ENCODE measurements at regions not wholly inside any gene's neighbourhood (a gene's known extent, or its start where the extent isn't known, plus 50 kb on each side); places are given as distances from the start of the nearest gene placed in this dataset.

DNA sequence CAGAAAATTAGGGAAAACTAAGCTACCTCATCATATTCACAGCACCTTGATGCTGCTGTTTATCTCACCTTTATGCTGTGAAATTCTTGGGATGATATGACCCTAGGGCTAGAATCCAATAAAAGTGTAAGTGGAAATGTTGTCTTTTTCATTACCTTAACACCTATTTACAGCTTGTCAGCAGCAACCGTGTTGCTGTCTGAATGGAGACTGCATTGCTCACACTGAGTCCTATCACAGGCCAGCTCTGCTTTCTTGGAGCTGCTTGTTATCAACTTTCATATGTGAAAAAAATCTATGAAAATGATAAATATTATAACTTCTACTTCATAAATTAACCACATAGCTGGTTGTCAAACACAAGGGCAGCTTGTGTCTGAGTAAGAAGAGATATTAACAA lies 789.5 kb downstream of the TECRL start:
- no peak for DNase-seq (ENCODE audit: low read depth)

DNA sequence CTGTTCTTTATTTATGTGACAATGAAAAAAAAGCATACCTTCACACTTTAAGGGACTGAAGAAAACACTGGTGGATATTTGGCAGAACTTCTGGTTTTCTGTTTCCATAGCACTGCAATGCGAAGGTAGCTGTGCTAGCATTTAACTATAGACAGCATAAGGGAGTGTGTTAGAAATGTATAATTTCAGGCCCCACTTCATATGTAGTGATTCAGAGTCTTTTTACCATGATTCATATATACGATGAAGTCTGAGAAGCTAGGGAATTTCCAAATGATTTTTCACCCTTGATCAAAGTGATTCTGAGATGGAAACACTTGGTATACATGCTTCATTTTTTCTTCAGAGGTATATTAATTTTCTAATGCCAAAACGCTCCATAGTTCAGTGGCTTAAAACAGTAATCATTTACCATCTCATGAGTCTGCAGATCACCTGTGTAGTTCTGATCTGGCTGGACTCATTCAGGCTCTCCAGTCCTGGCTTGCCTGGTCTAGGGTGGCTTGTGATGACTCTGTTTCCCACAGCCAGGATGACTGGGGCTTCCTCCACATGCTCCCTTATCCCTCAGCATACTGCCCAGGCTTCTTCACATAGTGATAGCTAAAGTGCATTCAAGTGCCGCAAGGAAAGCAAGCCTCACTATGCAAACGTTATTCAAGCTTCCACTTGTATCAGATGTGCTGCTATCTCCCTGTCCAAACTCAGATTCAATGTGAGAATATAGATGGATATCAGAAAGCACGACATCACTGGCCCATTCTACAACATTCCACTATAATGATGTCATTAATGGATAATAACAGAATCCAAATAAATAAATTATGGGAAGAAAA lies 790.1 kb downstream of the TECRL start:
- DNase-seq (ENCODE audit: low read depth), result no peak

DNA sequence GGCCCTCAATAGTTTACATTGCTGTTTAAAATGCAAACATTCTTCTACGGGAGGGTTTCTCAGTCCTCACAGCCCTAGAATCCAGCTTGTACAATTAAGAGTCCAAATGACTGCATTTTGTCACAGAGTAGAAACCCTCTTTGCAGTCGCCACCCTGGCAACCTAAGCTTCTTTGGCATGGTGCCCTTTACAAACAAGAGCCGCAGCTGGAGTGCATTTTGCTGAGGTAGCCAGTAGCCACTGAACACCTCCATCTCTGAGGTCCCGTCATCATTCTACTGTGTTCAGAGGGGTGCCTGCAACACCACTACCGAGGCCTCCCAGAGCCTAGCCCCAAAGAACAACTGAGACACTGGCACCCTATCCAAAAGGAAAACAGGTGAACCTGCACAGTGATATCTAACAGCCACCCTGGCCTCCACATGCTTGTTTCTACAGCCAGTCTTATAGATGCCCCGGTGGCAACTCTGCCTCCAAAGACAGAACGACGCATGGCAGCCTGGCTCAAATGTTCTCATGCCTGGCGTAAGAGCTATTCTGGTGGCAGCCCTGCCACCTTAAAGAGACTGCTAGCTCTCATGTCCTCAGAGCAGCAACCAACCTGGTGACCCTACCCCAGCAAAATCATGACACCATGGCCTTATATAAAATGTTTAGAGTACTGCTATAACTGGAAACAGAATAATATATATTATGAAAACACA lies 801.9 kb downstream of the TECRL start:
- no peak for DNase-seq (ENCODE audit: low read depth)

DNA sequence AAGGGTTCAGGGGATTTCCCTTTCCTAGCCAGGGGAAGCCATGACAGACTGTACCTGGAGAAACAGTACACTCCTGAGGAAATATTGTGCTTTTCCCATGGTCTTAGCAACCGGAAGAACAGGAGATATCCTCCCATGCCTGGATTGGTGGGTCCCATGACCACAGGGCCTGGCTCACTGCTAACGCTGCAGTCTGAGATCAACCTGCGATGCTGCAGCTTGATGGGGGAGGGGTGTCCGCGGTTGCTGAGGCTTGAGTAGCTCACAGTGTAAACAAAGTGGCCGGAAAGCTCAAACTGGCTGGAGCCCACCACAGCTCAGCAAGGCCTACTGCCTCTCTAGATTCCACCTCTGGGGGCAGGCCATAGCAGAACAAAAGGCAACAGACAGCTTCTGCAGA lies 819.5 kb downstream of the TECRL start:
- no peak for DNase-seq (ENCODE audit: low read depth)

DNA sequence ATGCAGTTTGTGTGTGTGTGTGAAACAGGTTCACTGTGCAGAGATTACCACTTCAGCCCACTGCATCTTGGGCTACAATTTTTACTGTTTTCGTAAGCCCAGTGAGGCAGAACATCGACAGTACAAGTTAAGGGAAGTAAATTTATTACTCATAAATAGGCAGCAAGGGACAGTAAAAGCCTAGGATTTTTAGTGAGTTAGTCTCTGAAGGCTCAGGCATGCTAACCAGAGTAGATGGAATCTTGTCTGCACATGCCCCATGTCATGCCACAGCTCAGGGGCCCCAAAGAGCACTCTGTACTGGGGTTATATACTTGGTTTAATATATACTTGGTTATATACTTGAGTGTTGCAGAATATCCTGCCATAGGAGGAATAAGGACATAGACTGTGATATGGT lies 825.7 kb downstream of the TECRL start:
- no peak for DNase-seq (ENCODE audit: low read depth)

DNA sequence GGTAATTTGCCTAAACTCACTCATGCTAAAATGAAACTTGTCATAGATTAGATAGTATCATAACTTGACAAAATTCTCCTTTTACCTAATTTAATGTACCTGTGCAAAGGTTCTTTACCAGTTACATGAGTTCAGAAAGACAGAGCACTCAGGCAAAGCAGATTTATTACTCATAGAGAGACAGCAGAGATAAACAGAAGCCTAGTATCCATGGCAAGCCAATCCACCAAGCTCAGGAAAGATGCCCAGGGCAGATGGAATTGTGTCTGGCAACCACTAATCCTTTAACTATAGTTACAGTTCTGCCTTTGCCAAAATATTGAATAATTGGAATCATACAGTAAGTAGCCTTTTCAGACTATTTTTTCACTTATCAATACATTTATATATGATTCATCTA lies 826.2 kb downstream of the TECRL start:
- no peak for DNase-seq (ENCODE audit: low read depth)

DNA sequence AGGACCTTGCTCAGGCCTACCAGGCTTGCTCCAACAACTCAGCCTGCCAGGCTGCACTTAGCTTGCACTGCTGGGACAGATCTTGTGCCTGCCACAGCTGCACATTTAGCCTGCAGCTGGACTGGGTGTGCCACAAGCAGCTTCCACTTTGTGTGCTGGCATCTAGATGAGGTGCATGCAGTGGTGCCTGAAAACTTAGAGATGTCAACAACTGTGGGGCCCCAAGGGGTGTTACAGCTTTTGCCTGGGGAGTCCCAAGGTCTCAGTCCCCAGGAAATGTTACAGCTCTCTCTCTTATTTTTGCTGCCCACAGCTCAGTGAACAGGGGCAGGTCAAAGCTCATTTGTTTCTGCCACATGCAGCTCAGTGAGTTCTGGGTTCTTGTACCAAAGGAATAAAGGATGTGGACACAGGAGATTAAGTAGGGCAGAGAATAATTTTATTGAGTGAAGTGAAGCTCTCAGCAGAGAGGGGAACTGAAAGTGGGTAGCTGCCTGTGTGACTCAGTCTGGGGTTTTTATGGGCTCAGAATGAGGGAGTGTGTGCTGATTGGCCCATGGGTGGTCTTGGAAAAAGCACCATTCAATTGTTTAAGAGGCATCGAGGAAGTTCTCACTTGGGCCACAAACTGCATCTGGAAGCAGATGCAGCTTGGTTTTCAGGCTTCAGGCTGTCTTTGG lies 828.3 kb downstream of the TECRL start:
- no peak for DNase-seq (ENCODE audit: low read depth)

DNA sequence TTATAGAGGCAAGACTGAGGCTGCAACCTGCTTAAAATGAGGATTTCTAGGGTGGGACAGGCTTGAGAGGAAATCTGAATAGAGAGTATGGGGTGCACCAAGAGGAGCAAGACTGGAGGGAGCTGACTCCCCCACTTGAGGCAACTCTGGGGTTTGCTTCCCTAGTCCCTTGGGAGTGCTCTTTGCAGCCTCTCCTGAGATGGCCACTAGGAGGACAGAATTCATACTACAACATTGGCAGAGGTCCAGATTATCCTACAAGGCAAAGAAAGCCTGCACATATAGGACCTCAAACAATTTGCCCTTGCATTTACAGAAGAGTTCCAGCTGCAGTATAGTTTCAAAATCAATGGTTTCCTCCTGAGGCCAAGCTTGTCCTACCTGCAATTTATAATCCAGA lies 830.9 kb downstream of the TECRL start:
- DNase-seq (ENCODE audit: low read depth), result no peak

DNA sequence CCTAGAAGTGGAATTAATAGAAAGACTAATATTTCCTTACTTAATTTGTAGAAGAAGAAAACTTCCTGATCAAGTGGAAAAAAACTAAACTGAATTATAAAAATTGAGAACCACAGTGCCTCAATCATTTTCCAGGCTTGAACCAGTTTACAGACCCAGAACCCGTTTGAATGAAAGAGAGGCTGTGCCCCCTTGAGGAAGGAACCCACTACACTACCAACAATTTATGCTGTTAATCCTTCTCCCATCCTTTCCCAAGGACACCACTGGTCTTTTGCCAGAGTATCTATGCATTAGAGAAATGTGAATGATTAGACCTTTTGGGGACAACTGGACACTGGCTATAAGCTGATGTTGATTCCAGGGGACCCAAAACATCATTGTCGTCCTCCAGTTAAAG lies 842.6 kb downstream of the TECRL start:
- no peak for DNase-seq (ENCODE audit: low read depth)

DNA sequence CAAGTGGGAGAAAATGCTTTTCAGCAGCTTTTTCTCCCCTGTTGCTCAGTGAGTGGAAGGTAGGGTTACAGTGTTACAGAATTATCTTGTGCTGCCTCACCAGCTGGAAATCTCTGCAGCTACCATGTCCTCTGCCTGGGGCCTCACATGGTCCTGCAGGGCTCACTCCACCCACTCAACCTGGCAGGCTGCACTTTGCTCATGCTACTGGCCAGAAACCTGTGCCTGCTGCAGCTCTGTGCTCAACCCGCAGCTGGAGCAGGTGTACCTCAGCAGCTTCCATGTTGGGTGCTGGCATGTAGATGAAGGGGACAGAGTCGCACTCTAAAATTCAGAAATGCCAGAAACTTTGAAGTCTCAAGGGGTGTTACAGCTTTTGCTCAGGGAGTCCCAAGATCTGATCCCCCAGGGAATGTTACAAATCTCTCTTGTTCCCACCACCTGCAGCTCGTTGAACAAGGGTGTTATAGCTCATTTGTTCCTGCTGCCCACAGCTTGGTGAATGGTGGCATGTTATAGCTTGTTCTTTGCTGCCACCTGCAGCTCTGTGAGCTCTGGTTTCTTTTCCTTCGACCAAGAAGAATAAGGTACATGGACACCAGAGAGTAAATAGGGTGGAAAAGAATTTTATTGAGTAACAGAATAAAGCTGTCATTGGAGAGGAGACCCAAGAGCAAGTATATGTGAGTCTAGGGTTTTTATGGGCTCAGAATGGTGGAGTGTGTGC lies 845.8 kb downstream of the TECRL start:
- no peak for DNase-seq (ENCODE audit: low read depth)

DNA sequence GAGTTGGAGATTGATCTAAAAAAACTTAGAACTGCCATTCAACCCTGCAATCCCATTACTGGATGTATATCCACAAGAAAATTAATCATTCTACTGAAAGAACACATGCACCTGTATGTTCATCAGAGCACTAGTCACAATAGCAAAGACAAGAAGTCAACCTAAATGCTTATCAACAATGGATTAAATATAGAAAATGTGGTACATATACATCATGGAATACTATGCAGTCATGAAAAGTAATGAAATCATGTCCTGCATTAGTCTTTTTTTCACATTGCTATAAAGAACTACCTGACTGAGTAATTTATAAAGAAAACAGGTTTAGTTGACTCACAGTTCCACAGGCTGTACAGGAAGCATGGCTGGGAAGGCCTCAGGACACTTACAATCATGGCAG lies 850.5 kb downstream of the TECRL start:
- no peak for DNase-seq (ENCODE audit: low read depth)

DNA sequence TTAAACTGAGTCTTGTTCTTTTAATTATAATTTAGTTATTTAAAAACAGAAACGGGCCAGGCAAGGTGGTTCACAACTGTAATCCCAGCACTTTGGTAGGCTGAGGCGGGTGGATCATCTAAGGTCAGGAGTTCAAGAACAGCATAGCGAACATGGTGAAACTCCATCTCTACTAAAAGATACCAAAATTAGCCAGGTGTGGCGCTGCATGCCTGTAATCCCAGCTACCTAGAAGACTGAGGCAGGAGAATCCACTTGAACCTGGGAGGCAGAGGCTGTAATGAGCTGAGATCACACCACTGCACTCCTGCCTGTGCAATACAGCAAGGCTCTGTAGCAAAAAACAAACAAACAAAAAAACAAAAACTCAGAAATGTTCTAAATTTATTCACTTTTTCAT lies 852.9 kb downstream of the TECRL start:
- DNase-seq (ENCODE audit: low read depth), result no peak

DNA sequence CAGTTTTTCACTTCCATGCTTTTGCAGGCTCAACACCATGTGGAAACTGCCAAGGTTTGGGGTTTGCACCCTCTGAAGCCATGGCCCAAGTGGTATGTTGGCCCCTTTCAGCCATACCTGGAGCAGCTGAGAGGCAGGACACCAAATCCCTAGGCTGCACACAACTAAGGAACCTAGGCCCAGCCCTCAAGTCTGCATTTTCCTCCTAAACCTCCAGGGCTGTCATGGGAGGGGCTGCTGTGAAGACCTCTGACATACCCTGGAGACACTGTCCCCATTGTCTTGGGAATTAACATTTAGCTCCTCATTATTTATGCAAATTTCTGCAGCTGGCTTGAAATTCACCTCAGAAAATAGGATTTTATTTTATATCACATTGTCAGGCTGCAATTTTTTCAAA lies 856.1 kb downstream of the TECRL start:
- DNase-seq (ENCODE audit: low read depth), result no peak

DNA sequence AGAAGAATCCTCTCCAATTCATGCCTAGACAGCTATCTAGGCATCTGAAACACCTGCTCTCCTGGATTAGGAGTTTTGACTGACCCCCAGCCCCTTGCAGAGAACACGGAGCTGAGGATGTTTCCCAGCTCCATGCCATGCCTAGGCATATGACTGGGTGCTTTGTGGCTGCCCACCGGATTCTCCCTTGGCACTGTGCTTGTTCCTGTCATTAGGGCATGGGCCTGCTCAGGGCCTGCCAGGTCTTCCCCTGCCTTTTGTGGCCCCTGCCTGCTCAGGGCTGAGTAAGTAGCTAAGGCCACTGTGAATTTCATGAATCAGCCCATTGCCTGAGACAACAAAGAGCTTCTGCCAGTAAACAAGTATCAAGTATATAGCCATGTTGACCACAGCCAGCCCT lies 867.4 kb downstream of the TECRL start:
- no peak for DNase-seq (ENCODE audit: low read depth)

DNA sequence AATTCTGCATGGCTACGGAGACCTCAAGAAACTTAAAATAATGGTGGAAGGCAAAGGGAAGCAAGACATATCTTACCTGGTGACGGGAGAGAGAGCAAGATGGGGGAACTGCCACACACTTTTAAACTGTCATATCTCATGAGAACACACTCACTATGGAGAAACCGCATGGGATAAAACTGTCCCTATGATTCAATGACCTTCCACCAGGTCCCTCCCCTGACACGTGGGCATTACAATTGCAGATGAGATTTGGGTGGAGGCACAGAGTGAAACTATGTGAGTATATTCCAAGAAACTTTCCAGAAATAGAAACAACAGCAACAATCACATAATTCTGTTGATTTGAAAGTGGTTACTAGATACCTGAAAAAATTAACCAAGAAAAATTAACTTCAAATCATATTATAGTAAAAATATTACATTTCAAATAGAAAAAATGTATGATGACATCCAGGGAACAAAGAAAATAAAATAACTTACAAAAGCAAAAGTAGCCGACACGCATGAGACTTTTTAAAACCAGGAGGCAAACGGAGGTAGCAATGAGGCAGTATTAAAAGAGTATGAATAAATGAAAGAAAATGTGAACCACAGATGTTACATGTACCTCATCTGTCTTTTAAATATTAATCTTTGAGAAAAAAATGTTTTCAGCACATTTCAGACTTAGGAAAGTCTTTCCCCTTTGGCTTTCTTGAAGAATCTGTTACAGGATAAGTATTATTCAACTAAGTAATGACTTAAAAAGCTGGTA lies 879.5 kb downstream of the TECRL start:
- DNase-seq (ENCODE audit: low read depth), result no peak

DNA sequence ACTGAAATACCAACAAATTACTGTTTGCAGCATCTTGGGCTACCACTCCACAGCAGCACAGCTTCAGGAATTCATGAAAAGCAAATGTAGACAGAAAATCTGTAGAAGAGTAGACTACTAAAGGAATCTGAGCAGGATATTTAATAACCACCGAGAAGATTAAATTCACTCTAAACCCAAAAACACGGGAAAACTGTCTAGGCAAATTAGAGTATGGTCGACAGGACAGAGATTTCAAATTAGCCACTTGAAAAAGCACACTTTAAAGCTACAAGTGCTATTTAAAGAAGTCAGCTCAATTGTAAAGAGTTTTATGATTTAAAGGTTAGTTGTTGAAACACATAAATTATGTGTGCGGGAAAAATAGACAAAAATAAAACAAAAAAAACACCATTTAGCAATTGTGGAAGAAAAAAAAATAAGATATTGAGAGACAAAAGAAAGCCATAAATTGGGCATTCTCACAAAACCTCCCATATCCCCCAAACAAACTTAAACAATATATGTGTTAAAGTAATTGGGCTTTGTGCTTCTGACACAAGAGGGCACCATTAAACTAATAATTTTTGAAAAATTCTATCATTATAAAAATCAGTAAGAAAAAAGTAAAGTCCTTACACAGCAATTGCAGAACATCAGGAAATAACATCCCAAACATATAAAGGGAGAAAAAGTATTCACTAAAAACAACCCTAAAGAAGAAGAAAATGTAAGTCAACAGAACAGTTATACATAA lies 880.8 kb downstream of the TECRL start:
- DNase-seq (ENCODE audit: low read depth), result no peak

DNA sequence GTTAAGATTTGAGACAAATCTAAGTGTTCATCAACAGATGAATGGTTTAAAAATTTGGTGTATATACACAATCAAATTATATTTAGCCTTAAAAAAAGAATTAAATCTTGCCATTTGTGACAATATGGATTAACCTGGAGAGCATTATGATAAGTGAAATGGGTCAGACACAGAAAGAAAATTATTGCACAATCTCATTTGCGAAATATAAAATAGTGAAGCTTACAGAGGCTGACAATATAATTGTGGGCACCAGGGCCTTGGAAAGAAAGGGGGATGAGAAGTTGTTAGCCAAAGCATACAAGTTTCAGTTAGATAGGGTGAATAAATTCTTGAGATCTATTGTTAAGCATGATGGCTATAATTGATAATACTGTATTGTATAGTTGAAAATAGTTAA lies 883.0 kb downstream of the TECRL start:
- no peak for DNase-seq (ENCODE audit: low read depth)

DNA sequence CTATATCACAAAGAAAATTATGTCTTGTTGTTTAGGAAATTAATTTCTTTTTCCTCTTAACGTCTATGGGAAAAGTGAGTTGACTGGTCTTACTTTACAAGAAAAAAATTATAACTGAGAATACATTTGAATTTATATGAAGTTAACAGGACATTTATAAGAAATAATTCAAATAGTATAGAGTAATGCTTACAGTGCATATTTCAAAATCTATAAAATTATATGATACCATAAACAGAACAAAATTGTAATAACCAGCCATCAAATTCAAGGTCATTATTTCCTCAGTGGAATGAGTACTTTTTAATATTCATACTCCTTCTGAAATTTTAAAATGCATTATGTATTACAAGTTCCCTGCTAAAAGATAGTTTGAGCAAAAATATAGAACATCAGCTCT lies 884.5 kb downstream of the TECRL start:
- no peak for DNase-seq (ENCODE audit: low read depth)

DNA sequence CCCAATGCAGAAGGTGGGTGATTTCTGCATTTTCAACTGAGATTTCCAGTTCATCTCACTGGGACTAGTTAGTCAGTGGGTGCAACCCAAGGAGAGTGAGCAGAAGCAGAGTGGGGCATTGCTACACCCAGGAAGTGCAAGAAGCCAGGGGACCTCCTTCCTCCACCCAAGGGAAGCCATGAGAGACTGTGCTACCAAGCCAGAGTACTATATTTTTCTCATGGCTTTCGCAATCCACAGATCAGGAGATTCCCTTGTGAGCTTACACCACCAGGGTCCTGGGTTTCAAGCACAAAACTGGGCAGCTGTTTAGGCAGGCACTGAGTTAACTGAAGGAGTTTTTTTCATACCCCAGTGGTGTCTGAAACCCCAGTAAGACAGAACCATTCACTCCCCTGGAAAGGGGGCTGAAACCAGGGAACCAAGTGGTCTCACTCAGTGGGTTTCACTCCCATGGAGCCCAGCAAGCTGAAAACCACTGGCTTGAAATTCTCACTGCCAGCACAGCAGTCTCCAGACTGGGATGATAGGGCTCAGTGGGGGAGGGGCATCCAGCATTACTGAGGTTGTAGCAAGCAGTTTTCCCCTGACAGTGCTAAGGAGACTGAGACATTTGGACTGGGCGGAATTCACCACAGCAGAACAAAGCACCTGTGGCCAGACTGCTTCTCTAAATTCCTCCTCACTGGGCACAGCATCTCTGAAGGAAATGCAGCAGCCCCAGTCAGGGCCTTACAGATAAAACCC lies 903.4 kb downstream of the TECRL start:
- DNase-seq (ENCODE audit: low read depth), result no peak

DNA sequence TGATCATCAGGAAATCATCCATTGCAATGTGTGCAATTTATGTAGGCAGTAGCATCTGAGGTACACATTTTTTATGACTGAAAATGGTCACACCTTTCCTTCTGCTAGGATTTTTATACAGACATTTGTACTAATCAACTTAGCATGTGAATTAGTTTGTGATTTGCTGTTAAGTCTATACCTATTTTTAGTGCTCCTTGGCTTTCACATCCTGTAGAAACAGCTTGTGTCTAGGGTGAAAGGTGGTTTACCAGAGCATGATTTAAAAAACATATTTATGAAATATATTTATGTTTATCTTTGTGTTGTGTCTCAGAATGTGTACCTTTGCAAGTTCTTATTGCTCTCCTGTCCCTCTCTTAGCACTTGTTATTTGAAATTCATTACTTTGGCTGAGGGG lies 916.0 kb downstream of the TECRL start:
- DNase-seq (ENCODE audit: low read depth), result no peak
